ENCODE measurements at regions not wholly inside any gene's neighbourhood (a gene's known extent, or its start where the extent isn't known, plus 50 kb on each side); places are given as distances from the start of the nearest gene placed in this dataset.
A peak's percentile ranks its signal among the peaks of the same experiment; 100 is the strongest.

- TF ChIP-seq CTCF (IDR thresholded peaks at IDR 0.05; ENCODE audit: low read depth, low read length, missing control alignments): no peak
- no peak for DNase-seq
- no peak overlapping the region for H3K27ac ChIP-seq
- in situ Hi-C loops (cut with HindIII; ENCODE audit: low pct_ligation_motif_present, low sequenced_read_pairs): no loop called here
- H3K36me3 ChIP-seq (replicated peaks): no peaks in the 10 kb centered on the region
- H3K4me3 ChIP-seq (ENCODE audit: low read depth, low read length): no peak overlapping the region
- H3K27me3 ChIP-seq (replicated peaks): no peaks in the 10 kb centered on the region
These were observed 148.3 kb upstream of the GHR start for GRCh38 chr5:42274913-42275312.

DNA sequence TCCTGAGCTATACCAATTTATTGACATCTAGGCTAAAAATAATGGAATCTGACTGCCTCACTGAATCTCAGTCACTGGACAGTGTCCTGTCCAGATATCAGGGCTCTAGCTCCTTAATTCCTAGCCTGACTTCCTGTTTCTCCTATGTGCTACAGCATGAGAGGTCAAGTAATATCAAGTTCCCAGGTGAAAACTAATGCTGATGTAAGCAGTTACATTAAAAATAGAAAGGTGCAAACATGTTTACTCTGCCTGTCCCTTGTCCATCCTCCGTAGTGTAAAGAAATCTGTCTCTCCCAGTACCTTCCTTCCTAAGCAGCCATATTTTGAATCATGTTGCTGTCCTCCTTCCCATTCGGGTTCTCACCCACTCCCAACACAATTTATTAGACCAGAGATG is 145.9 kb upstream of the GHR start:
- Histone ChIP-seq H3K36me3 (replicated peaks) (no peaks in the 10 kb centered on the region), H3K27ac (no peak overlapping the region)
- in situ Hi-C loops (cut with HindIII; ENCODE audit: low pct_ligation_motif_present, low sequenced_read_pairs): no loop called here

DNA sequence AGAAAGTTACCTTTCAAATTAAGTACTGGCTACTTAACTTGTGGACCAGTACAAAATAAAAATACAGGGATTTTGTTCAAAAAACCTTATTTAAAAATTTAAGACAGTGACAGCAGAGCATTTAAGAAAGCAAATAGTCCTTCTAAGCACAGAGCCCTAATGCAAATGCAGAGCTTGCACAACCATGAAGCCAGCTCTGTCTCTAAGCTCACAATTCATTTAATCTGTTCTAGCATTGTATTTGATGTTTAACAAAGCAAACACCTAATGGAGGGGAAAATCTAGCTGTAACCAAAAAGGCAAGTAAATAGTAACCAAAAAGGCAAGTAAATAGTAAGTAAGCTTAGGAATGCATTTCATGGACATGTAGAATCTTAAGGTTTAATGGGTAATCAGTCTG is 138.7 kb upstream of the GHR start:
- in situ Hi-C loops (cut with HindIII; ENCODE audit: low pct_ligation_motif_present, low sequenced_read_pairs): no loop called here
- TF ChIP-seq CTCF (IDR thresholded peaks at IDR 0.05; ENCODE audit: low read depth, low read length, missing control alignments): no peak

More for the DNA sequence above, 145.9 kb upstream of the GHR start:
- TF ChIP-seq CTCF (IDR thresholded peaks at IDR 0.05; ENCODE audit: low read depth, low read length, missing control alignments): no peak
- DNase-seq: no peak
- Histone ChIP-seq H3K4me3 (ENCODE audit: low read depth, low read length) (no peak overlapping the region), H3K27me3 (replicated peaks) (no peaks in the 10 kb centered on the region)

DNA sequence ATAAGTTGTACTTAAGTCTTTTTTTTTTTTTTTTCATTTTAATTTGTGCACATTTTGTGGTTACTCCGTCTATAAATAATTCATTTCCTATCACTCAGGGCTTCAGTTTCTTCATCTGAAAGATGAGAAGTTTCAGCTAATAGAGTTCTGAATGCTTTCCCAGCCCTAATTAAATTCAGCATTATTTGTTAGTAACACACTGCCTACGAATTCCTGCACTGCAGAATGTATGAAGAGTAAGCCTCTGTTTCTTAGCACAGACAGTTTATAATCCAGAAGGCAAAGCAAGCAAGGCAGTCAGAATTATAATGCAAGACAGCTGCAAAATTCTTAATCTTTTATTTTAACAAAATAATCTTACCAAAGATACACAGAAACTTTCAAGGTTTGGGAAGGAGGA is 138.0 kb upstream of the GHR start:
- DNase-seq: no peak
- Histone ChIP-seq H3K4me3 (ENCODE audit: low read depth, low read length) (no peak overlapping the region), H3K36me3 (replicated peaks) (no peaks in the 10 kb centered on the region), H3K27ac (no peak overlapping the region), H3K27me3 (replicated peaks) (no peaks in the 10 kb centered on the region)
- in situ Hi-C loops (cut with HindIII; ENCODE audit: low pct_ligation_motif_present, low sequenced_read_pairs): no loop called here
- TF ChIP-seq CTCF (IDR thresholded peaks at IDR 0.05; ENCODE audit: low read depth, low read length, missing control alignments): no peak

More for the DNA sequence above, 138.7 kb upstream of the GHR start:
- H3K4me3 ChIP-seq (ENCODE audit: low read depth, low read length): no peak overlapping the region
- no peak overlapping the region for H3K27ac ChIP-seq
- no peaks in the 10 kb centered on the region for H3K27me3 ChIP-seq (replicated peaks)
- DNase-seq: no peak
- H3K36me3 ChIP-seq (replicated peaks): no peaks in the 10 kb centered on the region

DNA sequence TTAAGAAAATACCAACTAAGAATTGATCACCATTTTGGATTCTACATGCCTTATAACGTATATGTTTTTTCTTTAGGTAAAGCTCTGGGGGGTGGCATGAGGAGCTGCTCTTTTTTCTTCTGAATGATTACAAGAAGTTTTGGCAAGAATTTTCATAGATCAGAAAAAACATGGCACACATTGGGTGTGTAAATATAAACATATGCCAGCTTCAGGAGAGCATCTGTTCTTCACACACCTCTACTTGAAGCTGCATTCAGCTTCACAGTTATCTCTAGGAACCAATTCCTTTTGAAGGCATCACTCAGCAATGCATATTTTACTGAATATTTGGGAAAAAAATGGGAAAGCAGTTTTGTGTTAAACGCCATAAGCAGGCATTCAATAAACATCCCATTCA is 122.7 kb upstream of the GHR start:
- Histone ChIP-seq H3K27ac (no peak overlapping the region), H3K4me3 (ENCODE audit: low read depth, low read length) (no peak overlapping the region), H3K36me3 (replicated peaks) (no peaks in the 10 kb centered on the region), H3K27me3 (replicated peaks) (no peaks in the 10 kb centered on the region)
- no peak for TF ChIP-seq CTCF (IDR thresholded peaks at IDR 0.05; ENCODE audit: low read depth, low read length, missing control alignments)
- in situ Hi-C loops (cut with HindIII; ENCODE audit: low pct_ligation_motif_present, low sequenced_read_pairs): no loop called here
- DNase-seq: no peak

DNA sequence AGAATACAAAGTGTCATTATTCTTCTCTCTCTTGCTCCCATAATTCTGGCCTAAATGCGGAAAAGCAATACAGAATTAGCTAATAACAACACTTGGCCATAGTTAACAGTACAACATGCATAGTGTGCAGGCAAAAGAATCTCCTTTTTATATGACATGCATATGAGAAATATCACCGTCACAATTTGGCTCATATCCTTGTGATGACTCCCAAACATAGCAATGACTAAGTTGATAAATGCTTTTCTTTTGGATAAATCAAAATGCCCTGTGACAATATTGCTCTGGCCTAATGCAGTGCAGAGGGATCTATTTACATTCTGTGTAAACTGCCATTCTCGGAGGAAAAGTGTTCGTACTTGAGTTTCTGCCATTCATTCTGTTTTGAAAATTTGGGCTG is 121.9 kb upstream of the GHR start:
- Histone ChIP-seq H3K36me3 (replicated peaks) (no peaks in the 10 kb centered on the region), H3K4me3 (ENCODE audit: low read depth, low read length) (no peak overlapping the region), H3K27ac (no peak overlapping the region), H3K27me3 (replicated peaks) (no peaks in the 10 kb centered on the region)
- in situ Hi-C loops (cut with HindIII; ENCODE audit: low pct_ligation_motif_present, low sequenced_read_pairs): no loop called here
- TF ChIP-seq CTCF (IDR thresholded peaks at IDR 0.05; ENCODE audit: low read depth, low read length, missing control alignments): no peak
- DNase-seq: peak; percentile 1

All from brain microvascular endothelial cell (primary cell).